Fibroblast of the aortic adventitia (primary cell): ENCODE measurements at regions not wholly inside any gene's neighbourhood (a gene's known extent, or its start where the extent isn't known, plus 50 kb on each side); places are given as distances from the start of the nearest gene placed in this dataset.

Experiments used
- DNase-seq: peaks from one replicate; pipeline ENCODE4 v3.0.0-alpha.2; 2010; ENCODE audit warnings: low read depth
- H3K4me3 ChIP-seq: 2 replicates; pipeline ENCODE4 v1.5.1; 2011; ENCODE audit warnings: low read depth, mild to moderate bottlenecking, control low read depth, low read length, moderate library complexity
- CTCF ChIP-seq: IDR thresholded peaks from 2 replicates; pipeline ENCODE4 v1.5.1; 2011; ENCODE audit warnings: mild to moderate bottlenecking, low read length, control low read depth, inconsistent platforms; ENCODE audit not compliant: insufficient read depth

GRCh38 chr2:187208199-187208785 is 239.8 kb downstream of the CALCRL start:
- H3K4me3 ChIP-seq = no peak overlapping the region
- TF ChIP-seq CTCF = no peak
- DNase-seq = no peak

DNA sequence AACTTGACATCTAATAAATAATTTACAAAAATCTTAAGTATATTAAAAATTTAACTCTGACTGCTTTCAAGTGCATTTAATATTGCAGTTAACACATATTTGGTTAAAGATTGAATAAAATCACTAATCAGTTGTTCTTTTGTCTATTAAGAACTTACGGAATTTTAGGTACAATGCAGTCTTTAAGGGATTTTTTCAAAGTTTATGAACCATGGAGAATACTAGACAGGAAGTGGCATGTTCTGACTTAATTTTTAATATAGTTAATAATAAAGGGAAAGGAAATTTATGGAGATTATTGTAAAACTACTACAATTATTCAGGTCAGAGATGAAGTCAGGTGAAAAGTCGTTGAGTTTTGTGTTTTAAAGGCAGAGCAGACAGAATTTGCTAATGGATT is 240.9 kb downstream of the CALCRL start:
- H3K4me3 ChIP-seq = no peak overlapping the region
- TF ChIP-seq CTCF = no peak
- DNase-seq = no peak

- no peak for DNase-seq
- TF ChIP-seq CTCF = no peak
- H3K4me3 ChIP-seq = no peak overlapping the region
These were observed 241.6 kb downstream of the CALCRL start for GRCh38 chr2:187206471-187206870.

- TF ChIP-seq CTCF = no peak
- DNase-seq = no peak
- H3K4me3 ChIP-seq = no peak overlapping the region
These were observed 242.0 kb downstream of the CALCRL start for GRCh38 chr2:187206071-187206470.

DNA sequence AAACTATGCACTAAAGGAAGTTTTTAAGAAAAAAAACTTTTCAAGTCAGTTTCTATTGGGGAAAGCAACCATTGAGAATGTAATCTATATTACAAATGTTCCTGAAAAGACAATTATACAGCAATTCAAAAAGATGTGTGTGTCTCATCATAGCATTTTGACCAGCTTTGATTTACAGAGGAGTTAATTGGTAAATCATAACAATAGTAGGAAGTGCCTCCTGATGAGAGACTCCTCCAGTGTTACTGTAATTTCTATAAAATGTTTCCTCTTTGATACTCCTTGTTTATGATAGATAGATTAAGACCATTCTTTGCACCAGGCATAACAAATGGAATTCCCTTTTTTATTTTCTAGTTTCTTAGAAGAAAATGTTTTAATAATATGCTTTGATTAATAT is 249.9 kb downstream of the CALCRL start:
- no peak for DNase-seq
- H3K4me3 ChIP-seq = no peak overlapping the region
- TF ChIP-seq CTCF = no peak

DNA sequence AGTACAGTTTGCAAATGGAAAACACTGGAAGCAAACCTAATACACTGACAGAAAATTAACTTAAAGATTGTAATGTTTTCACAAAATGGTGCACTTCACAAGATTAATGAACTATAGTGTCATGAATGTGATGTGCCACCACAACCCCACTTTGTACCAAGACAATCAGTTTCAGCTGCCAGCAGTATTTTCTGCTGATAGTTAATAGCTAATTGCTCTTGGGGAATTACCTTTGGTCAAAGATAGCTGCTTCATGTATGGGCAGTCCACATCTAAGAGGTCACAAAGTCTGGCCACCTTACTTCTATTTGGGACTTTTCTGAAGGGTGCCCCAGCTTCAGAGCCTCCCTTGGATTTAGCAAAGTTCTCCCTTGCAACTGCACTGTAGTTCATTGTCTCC is 254.0 kb downstream of the CALCRL start:
- no peak for TF ChIP-seq CTCF
- H3K4me3 ChIP-seq = no peak overlapping the region

More for the DNA sequence above, 254.0 kb downstream of the CALCRL start:
- DNase-seq = no peak
